ENCODE measurements at regions not wholly inside any gene's neighbourhood (a gene's known extent, or its start where the extent isn't known, plus 50 kb on each side); places are given as distances from the start of the nearest gene placed in this dataset.

GRCh38 chr11:116250155-116250554 lies 522.6 kb downstream of the BUD13 start:
- intact Hi-C loops (cut with micrococcal nuclease; ENCODE audit: unreplicated experiment): no loop called here
- TF ChIP-seq, protein P1, sequence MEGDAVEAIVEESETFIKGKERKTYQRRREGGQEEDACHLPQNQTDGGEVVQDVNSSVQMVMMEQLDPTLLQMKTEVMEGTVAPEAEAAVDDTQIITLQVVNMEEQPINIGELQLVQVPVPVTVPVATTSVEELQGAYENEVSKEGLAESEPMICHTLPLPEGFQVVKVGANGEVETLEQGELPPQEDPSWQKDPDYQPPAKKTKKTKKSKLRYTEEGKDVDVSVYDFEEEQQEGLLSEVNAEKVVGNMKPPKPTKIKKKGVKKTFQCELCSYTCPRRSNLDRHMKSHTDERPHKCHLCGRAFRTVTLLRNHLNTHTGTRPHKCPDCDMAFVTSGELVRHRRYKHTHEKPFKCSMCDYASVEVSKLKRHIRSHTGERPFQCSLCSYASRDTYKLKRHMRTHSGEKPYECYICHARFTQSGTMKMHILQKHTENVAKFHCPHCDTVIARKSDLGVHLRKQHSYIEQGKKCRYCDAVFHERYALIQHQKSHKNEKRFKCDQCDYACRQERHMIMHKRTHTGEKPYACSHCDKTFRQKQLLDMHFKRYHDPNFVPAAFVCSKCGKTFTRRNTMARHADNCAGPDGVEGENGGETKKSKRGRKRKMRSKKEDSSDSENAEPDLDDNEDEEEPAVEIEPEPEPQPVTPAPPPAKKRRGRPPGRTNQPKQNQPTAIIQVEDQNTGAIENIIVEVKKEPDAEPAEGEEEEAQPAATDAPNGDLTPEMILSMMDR (IDR thresholded peaks at IDR 0.05; ENCODE audit: insufficient read depth in 1 of 2, low read depth in 1 of 2, low read length in 1 of 2, severe bottlenecking in 1 of 2, unreplicated experiment in 1 of 2): no peak
- no TSS peak for BruUV-seq (replicated peaks)
- Mint-ChIP-seq H3K4me1 (ENCODE audit: low read depth, unreplicated experiment) (no peaks in the 10 kb centered on the region), H3K36me3 (ENCODE audit: insufficient read depth, unreplicated experiment) (no peaks in the 10 kb centered on the region), H3K9me3 (ENCODE audit: unreplicated experiment) (no peaks in the 10 kb centered on the region), H3K4me3 (ENCODE audit: unreplicated experiment) (no peak overlapping the region), H3K27ac (ENCODE audit: unreplicated experiment) (no peak overlapping the region), H3K27me3 (ENCODE audit: insufficient read depth, unreplicated experiment) (peaks cover 12% of the 10 kb centered on the region)
- no peak for DNase-seq
- CTCF ChIA-PET: no interaction called here
- H3K9me3 ChIP-seq: no peaks in the 10 kb centered on the region
- no peaks in the 10 kb centered on the region for H3K27me3 ChIP-seq (replicated peaks; ENCODE audit: control insufficient read depth, insufficient read depth, low read length)
- H3K36me3 ChIP-seq (ENCODE audit: control insufficient read depth, insufficient read depth, low read length): no peaks in the 10 kb centered on the region
- H3K4me1 ChIP-seq: no peaks in the 10 kb centered on the region
- POLR2A ChIA-PET: no interaction called here
- H3K4me3 ChIP-seq (ENCODE audit: low read depth, low read length): no peak overlapping the region

DNA sequence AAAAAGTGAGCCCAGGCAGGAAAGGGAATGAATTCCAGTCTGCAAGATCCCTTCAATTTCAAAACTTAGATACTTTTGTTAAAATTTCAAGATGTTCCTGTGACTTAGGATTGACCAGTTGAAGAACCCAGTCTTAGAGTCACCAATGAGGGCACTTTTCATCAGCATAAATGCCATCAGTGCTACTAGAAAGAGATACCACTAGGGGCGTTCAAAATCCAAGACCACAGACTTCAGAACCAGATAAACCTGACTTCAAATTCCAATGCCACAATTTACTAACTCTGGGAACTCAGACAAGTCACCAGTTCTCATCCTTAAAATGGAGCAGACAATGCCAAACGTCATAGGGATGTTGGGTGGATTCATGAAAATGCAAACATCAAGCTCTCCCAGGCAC lies 523.2 kb downstream of the BUD13 start:
- no peaks in the 10 kb centered on the region for H3K36me3 Mint-ChIP-seq (ENCODE audit: insufficient read depth, unreplicated experiment)
- peak in 1 of 2 experiments; percentile 22 for DNase-seq
- no TSS peak for BruUV-seq (replicated peaks)
- no peaks in the 10 kb centered on the region for H3K9me3 Mint-ChIP-seq (ENCODE audit: unreplicated experiment)
- H3K4me3 Mint-ChIP-seq (ENCODE audit: unreplicated experiment): no peak overlapping the region
- Histone ChIP-seq H3K4me1 (no peaks in the 10 kb centered on the region), H3K36me3 (ENCODE audit: control insufficient read depth, insufficient read depth, low read length) (no peaks in the 10 kb centered on the region), H3K9me3 (no peaks in the 10 kb centered on the region), H3K27me3 (replicated peaks; ENCODE audit: control insufficient read depth, insufficient read depth, low read length) (no peaks in the 10 kb centered on the region), H3K4me3 (ENCODE audit: low read depth, low read length) (no peak overlapping the region)
- TF ChIP-seq, protein P1 (IDR thresholded peaks at IDR 0.05; ENCODE audit: insufficient read depth in 1 of 2, low read depth in 1 of 2, low read length in 1 of 2, severe bottlenecking in 1 of 2, unreplicated experiment in 1 of 2): peak; percentile 33 to 55
- H3K27ac Mint-ChIP-seq (ENCODE audit: unreplicated experiment): no peak overlapping the region
- ChIA-PET CTCF (interaction anchor here (0.6 kb wide), 2 partner anchors 83 to 969 kb away, joined by 3 read pairs; no protein-coding TSS in a partner anchor), POLR2A (no interaction called here)
- peaks cover 15% of the 10 kb centered on the region for H3K27me3 Mint-ChIP-seq (ENCODE audit: insufficient read depth, unreplicated experiment)
- no peaks in the 10 kb centered on the region for H3K4me1 Mint-ChIP-seq (ENCODE audit: low read depth, unreplicated experiment)
- intact Hi-C loops (cut with micrococcal nuclease; ENCODE audit: unreplicated experiment): no loop called here

GRCh38 chr11:116244889-116245288 lies 527.9 kb downstream of the BUD13 start:
- no peak overlapping the region for H3K4me3 ChIP-seq (ENCODE audit: low read depth, low read length)
- Mint-ChIP-seq H3K4me3 (ENCODE audit: unreplicated experiment) (no peak overlapping the region), H3K36me3 (ENCODE audit: insufficient read depth, unreplicated experiment) (no peaks in the 10 kb centered on the region), H3K27ac (ENCODE audit: unreplicated experiment) (no peak overlapping the region), H3K27me3 (ENCODE audit: insufficient read depth, unreplicated experiment) (peaks cover 16% of the 10 kb centered on the region), H3K9me3 (ENCODE audit: unreplicated experiment) (no peaks in the 10 kb centered on the region), H3K4me1 (ENCODE audit: low read depth, unreplicated experiment) (no peaks in the 10 kb centered on the region)
- intact Hi-C loops (cut with micrococcal nuclease; ENCODE audit: unreplicated experiment): no loop called here
- ChIA-PET CTCF (no interaction called here), POLR2A (no interaction called here)
- H3K36me3 ChIP-seq (ENCODE audit: control insufficient read depth, insufficient read depth, low read length): no peaks in the 10 kb centered on the region
- TF ChIP-seq, protein P1 (IDR thresholded peaks at IDR 0.05; ENCODE audit: insufficient read depth in 1 of 2, low read depth in 1 of 2, low read length in 1 of 2, severe bottlenecking in 1 of 2, unreplicated experiment in 1 of 2): no peak
- no peaks in the 10 kb centered on the region for H3K9me3 ChIP-seq
- H3K27me3 ChIP-seq (replicated peaks; ENCODE audit: control insufficient read depth, insufficient read depth, low read length): no peaks in the 10 kb centered on the region
- DNase-seq: no peak
- no peaks in the 10 kb centered on the region for H3K4me1 ChIP-seq
- no TSS peak for BruUV-seq (replicated peaks)

Data from Caco-2 (cell line).